ENCODE measurements at regions not wholly inside any gene's neighbourhood (a gene's known extent, or its start where the extent isn't known, plus 50 kb on each side); places are given as distances from the start of the nearest gene placed in this dataset.

- H3K4me3 ChIP-seq (ENCODE audit: low read depth, low read length): no peak overlapping the region
Observed at GRCh38 chr5:101689306-101689705, 606.8 kb downstream of the SLCO4C1 start.

DNA sequence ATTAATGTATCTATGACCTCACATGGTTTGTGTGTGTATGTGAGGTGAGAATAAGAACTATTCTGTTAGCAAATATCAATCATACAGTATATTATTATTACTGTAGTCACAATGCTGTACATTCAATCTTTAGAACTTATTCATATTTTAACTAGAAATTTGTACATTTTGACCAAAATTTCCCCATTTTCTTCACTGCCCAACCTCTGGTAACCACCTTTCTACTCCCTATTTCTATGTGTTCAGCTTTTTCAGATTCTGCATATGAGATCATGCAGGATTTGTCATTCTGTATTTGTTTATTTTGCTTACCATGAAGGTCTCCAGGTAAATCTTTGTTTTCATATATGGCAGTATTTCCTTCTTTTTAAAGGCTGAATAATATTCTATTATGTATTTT lies 607.9 kb downstream of the SLCO4C1 start:
- no peak overlapping the region for H3K4me3 ChIP-seq (ENCODE audit: low read depth, low read length)
- TF ChIP-seq, protein P1, sequence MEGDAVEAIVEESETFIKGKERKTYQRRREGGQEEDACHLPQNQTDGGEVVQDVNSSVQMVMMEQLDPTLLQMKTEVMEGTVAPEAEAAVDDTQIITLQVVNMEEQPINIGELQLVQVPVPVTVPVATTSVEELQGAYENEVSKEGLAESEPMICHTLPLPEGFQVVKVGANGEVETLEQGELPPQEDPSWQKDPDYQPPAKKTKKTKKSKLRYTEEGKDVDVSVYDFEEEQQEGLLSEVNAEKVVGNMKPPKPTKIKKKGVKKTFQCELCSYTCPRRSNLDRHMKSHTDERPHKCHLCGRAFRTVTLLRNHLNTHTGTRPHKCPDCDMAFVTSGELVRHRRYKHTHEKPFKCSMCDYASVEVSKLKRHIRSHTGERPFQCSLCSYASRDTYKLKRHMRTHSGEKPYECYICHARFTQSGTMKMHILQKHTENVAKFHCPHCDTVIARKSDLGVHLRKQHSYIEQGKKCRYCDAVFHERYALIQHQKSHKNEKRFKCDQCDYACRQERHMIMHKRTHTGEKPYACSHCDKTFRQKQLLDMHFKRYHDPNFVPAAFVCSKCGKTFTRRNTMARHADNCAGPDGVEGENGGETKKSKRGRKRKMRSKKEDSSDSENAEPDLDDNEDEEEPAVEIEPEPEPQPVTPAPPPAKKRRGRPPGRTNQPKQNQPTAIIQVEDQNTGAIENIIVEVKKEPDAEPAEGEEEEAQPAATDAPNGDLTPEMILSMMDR (IDR thresholded peaks at IDR 0.05; ENCODE audit: control insufficient read depth, extremely low read depth, insufficient read depth): no peak
- no peak for DNase-seq (ENCODE audit: low read depth)

More at GRCh38 chr5:101689306-101689705, 606.8 kb downstream of the SLCO4C1 start:
- DNase-seq (ENCODE audit: low read depth): no peak
- TF ChIP-seq, protein P1 (IDR thresholded peaks at IDR 0.05; ENCODE audit: control insufficient read depth, extremely low read depth, insufficient read depth): no peak

- H3K4me3 ChIP-seq (ENCODE audit: low read depth, low read length): no peak overlapping the region
- no peak for DNase-seq (ENCODE audit: low read depth)
- TF ChIP-seq, protein P1 (IDR thresholded peaks at IDR 0.05; ENCODE audit: control insufficient read depth, extremely low read depth, insufficient read depth): no peak
Observed at GRCh38 chr5:101687349-101687985, 608.6 kb downstream of the SLCO4C1 start.

DNA sequence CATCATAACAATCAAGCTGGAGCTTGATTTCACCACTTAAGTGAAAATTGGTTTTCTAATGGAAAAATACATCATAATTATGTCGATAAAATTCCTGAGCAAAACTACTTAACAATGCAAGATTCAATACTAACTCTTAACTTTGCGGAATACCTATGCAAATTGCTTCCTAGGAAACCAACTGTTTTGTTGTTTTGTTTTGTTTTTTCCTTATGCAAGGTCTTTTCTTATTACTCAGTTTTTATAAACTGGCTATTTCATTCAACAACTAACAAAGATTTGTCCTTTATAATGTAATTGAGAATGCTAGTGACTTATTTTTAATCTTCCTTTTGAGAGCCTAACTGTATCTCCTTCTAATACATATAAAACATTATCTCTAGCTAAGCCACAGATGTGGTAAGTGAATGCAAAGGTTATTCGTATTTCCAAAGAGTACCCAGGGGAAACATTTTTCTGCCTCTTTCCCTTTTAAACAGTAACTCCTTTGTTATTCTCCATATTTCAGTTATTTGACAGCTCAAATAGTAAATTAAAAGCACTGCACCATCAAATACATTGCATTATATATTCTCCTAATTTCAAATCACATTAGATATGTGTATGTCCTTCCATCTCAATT lies 609.4 kb downstream of the SLCO4C1 start:
- no peak overlapping the region for H3K4me3 ChIP-seq (ENCODE audit: low read depth, low read length)
- TF ChIP-seq, protein P1 (IDR thresholded peaks at IDR 0.05; ENCODE audit: control insufficient read depth, extremely low read depth, insufficient read depth): no peak
- no peak for DNase-seq (ENCODE audit: low read depth)

DNA sequence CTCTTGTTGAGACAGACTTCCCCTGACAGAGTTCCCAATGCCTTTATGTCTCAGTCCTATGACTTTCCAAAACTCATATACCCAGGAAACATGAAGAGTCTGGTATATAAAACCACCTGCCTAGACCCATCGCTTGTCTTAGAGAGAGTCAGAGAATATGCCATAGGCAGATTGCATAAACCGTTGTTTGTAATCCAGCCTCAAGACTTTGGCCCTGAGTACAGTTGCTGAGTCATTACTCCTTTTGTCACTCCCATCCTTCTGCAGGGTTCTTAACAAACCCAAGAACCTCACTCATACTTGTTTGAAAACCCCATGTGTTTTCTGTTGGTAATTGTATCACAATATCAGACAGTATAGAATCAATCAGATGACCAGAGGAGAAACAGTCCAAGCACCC lies 616.3 kb downstream of the SLCO4C1 start:
- TF ChIP-seq, protein P1 (IDR thresholded peaks at IDR 0.05; ENCODE audit: control insufficient read depth, extremely low read depth, insufficient read depth): no peak
- no peak for DNase-seq (ENCODE audit: low read depth)
- H3K4me3 ChIP-seq (ENCODE audit: low read depth, low read length): no peak overlapping the region

GRCh38 chr5:101678481-101679193 lies 617.4 kb downstream of the SLCO4C1 start:
- H3K4me3 ChIP-seq (ENCODE audit: low read depth, low read length): no peak overlapping the region
- TF ChIP-seq, protein P1 (IDR thresholded peaks at IDR 0.05; ENCODE audit: control insufficient read depth, extremely low read depth, insufficient read depth): peak; percentile 91
- DNase-seq (ENCODE audit: low read depth): no peak
